Body of pancreas (tissue), 4 donors: ENCODE measurements at regions not wholly inside any gene's neighbourhood (a gene's known extent, or its start where the extent isn't known, plus 50 kb on each side); places are given as distances from the start of the nearest gene placed in this dataset.
"Not testable (repeated sequence)": the region's sequence is repeated elsewhere in the genome, so short reads cannot be mapped to it uniquely, and the experiment has no call there.

Experiments
- ATAC-seq: fragments of 150-250 bp; one replicate; pipeline ENCODE4 v1.9.1; 2016
- DNase-seq, 4 donors: peaks; one replicate each; pipeline ENCODE4 v3.0.0-alpha.2; 2019
- H3K27ac ChIP-seq, 4 donors: fragments of 200-600 bp; sonication (generic); 1 replicate in 3 of 4; 2 replicates in 1 of 4; pipeline versions ENCODE4 v1.5.1 to v1.6.1; 2016 to 2019; ENCODE audit warnings: mild to moderate bottlenecking in 1 of 4, mixed read lengths in 1 of 4, moderate library complexity in 1 of 4
- H3K27me3 ChIP-seq, 2 donors: fragments of 200-600 bp; sonication (generic); one replicate each; pipeline ENCODE4 v1.6.0; 2016; ENCODE audit warnings: mild to moderate bottlenecking in 1 of 2
- H3K36me3 ChIP-seq, 2 donors: fragments of 200-600 bp; sonication (generic); replicated peaks in 1 of 2; 2 replicates each; pipeline ENCODE4 v1.5.1; 2016; ENCODE audit warnings: low read depth in 2 of 2; ENCODE audit not compliant: insufficient read depth in 1 of 2
- H3K4me1 ChIP-seq: fragments of 200-600 bp; sonication (generic); one replicate; pipeline ENCODE4 v1.6.0; 2016
- H3K4me3 ChIP-seq, 2 donors: fragments of 200-600 bp; sonication (generic); 1 replicate in 1 of 2; 2 replicates in 1 of 2; pipeline ENCODE4 v1.5.1; 2016 to 2019
- H3K9me3 ChIP-seq, 3 donors: fragments of 200-600 bp; sonication (generic); 1 replicate in 2 of 3; 2 replicates in 1 of 3; pipeline ENCODE4 v1.5.1; 2016
- CTCF ChIP-seq, 7 experiments: fragments of 450-650 bp in 4 of 7; fragments of 200-600 bp in 3 of 7; sonication (generic) in 3 of 7; IDR thresholded peaks; one replicate each; pipeline ENCODE4 v1.5.1; 2016 to 2019; ENCODE audit warnings: antibody characterized with exemption in 7 of 7
- POLR2A ChIP-seq, 3 donors: fragments of 450-650 bp; IDR thresholded peaks; one replicate each; pipeline ENCODE4 v1.6.1; 2016; ENCODE audit warnings: antibody characterized with exemption in 3 of 3, mild to moderate bottlenecking in 2 of 3
- WGBS, 2 donors: methylation state at CpG; one replicate each; pipeline ENCODE4 v1.1.5; 2017; 5-methylcytosine and 5-hydroxymethylcytosine counted together
- intact Hi-C: fragments of 100-400 bp; cut with DNase I; formaldehyde crosslinking; loops from one replicate; pipeline ENCODE4 v1.15.1; 2023

- 32 to 40% methylated on average over 2 of the region's 2 CpGs for WGBS, 2 donors
- no peaks in the 10 kb centered on the region for H3K4me1 ChIP-seq
- no peak for DNase-seq
- H3K27ac ChIP-seq = no peak overlapping the region
- no peaks in the 10 kb centered on the region for H3K36me3 ChIP-seq
- H3K27me3 ChIP-seq = no peaks in the 10 kb centered on the region
- H3K4me3 ChIP-seq = no peak overlapping the region
- intact Hi-C loops = no loop called here
- TF ChIP-seq POLR2A (IDR thresholded peaks at IDR 0.05) (no peak), CTCF (IDR thresholded peaks at IDR 0.05) (no peak)
- no peak for ATAC-seq
- H3K9me3 ChIP-seq = no peaks in the 10 kb centered on the region
Measured at GRCh38 chr6:103105686-103106085, 1712.2 kb downstream of the GRIK2 start.

- no peak for ATAC-seq
- intact Hi-C loops = no loop called here
- TF ChIP-seq CTCF (IDR thresholded peaks at IDR 0.05) (no peak), POLR2A (IDR thresholded peaks at IDR 0.05) (no peak)
- Histone ChIP-seq H3K4me3 (no peak overlapping the region), H3K27me3 (no peaks in the 10 kb centered on the region), H3K27ac (no peak overlapping the region), H3K4me1 (no peaks in the 10 kb centered on the region), H3K9me3 (no peaks in the 10 kb centered on the region), H3K36me3 (no peaks in the 10 kb centered on the region)
- 75 to 88% methylated on average over 1 of the region's 1 CpG for WGBS, 2 donors
- no peak for DNase-seq
Measured at GRCh38 chr6:103101267-103101666, 1707.8 kb downstream of the GRIK2 start.

- H3K9me3 ChIP-seq, H3K27ac ChIP-seq, H3K36me3 ChIP-seq, H3K4me3 ChIP-seq, intact Hi-C loops, ATAC-seq, H3K27me3 ChIP-seq, H3K4me1 ChIP-seq, DNase-seq: not testable (repeated sequence)
- WGBS, 2 donors = 61 to 70% methylated on average over 4 of the region's 4 CpGs
Measured at GRCh38 chr6:103092414-103092813, 1698.9 kb downstream of the GRIK2 start.

GRCh38 chr6:103085801-103086200 lies 1692.3 kb downstream of the GRIK2 start:
- no peak for DNase-seq
- Histone ChIP-seq H3K4me1 (no peaks in the 10 kb centered on the region), H3K9me3 (no peaks in the 10 kb centered on the region), H3K36me3 (no peaks in the 10 kb centered on the region), H3K27me3 (no peaks in the 10 kb centered on the region), H3K27ac (no peak overlapping the region), H3K4me3 (no peak overlapping the region)
- ATAC-seq = no peak
- intact Hi-C loops = no loop called here
- no peak for TF ChIP-seq CTCF (IDR thresholded peaks at IDR 0.05)
- no peak for TF ChIP-seq POLR2A (IDR thresholded peaks at IDR 0.05)

GRCh38 chr6:103081876-103082630 lies 1688.5 kb downstream of the GRIK2 start:
- TF ChIP-seq POLR2A (IDR thresholded peaks at IDR 0.05) (no peak), CTCF (IDR thresholded peaks at IDR 0.05) (no peak)
- H3K4me3 ChIP-seq = no peak overlapping the region
- DNase-seq (no peak), ATAC-seq (no peak)
- no peaks in the 10 kb centered on the region for H3K27me3 ChIP-seq
- no peaks in the 10 kb centered on the region for H3K9me3 ChIP-seq
- no peak overlapping the region for H3K27ac ChIP-seq
- intact Hi-C loops = no loop called here
- H3K4me1 ChIP-seq = no peaks in the 10 kb centered on the region
- 54 to 61% methylated on average over 6 of the region's 6 CpGs for WGBS, 2 donors
- no peaks in the 10 kb centered on the region for H3K36me3 ChIP-seq
